NCI-H128 (cell line): ENCODE measurements at regions not wholly inside any gene's neighbourhood (a gene's known extent, or its start where the extent isn't known, plus 50 kb on each side); places are given as distances from the start of the nearest gene placed in this dataset.
"Not testable (repeated sequence)": the region's sequence is repeated elsewhere in the genome, so short reads cannot be mapped to it uniquely, and the experiment has no call there.

Experiments used
- DNase-seq: peaks from one replicate; lab custom pipeline; 2025; ENCODE audit not compliant: unreplicated experiment; lab: John Stamatoyannopoulos, UW

DNA sequence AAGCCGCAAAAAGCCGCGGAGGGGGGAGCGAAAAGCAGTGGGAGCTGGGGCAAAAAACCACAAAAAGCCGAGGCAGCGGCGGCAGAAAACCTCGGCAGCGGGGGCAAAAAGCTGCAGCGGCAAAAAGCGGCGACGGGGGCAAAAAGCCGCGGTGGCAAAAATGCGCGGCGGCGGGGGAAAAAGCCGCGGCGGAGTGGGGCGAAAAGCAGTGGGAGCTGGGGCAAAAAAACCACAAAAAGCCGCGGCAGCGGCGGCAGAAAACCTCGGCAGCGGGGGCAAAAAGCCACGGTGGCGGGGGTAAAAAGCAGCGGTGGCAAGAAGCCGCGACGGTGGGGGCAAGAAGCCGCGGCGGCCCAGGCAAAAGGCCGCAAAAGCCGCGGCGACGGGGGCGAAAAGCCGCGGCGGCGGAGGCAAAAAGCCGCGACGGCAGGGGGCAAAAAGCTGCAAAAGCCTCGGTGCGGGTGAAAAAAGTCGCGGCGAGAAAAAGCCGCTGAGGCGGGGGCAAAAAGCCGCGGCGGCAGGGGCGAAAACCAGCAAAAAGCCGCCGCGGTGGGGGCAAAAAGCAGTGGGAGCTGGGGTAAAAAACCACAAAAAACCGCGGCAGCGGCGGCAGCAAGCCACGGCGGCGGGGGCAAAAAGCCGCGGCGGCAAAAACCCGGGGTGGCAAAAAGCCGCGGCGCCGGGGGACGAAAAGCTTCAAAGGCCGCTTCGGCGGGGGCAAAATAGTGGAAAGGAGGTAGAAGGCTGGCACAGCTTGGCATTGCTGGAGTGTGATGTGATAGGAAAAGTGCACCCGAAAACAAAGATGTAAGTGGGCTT is 135.9 kb downstream of the ZNF92 start:
- DNase-seq = no peak

DNA sequence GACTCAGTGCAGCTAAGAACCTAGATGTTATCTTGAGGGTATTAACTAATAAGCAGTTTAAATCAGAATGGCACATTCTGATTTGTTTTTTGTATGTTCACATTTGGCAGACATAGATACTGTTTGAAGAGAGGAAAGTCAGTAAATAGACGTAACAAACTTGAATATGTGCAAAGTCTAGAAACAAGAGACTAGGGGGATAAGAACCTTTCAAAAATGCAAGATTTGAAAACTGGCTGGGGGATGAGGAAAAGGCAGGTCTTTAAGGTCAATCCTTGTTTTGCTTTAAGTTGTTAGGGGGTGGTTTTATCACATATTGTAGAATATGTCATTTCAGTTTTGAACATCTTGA is 136.5 kb downstream of the ZNF92 start:
- DNase-seq = not testable (repeated sequence)

DNA sequence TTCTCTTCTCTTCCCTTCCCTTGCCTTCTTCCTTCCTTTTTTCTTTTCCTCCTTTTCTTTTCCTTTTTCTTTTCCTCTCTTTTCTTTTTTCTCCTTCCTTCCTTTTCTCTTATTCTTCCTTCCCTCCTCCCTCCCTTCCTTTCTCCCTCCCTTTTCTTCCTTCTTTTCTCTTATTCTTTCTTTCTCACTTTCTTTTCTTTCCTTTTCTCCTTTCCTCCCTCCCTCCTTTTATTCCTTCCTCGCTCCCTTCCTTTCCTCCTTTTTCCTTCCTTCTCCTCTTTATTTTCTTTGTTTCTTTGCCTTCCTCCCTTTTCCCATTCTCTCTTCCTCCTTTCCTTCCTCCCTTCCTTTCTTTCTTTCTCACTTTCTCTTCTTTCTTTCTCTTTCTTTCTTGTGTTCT is 146.1 kb downstream of the ZNF92 start:
- DNase-seq = not testable (repeated sequence)

- DNase-seq = not testable (repeated sequence)
Measured at GRCh38 chr7:65545465-65546161, 172.0 kb downstream of the ZNF92 start.

DNA sequence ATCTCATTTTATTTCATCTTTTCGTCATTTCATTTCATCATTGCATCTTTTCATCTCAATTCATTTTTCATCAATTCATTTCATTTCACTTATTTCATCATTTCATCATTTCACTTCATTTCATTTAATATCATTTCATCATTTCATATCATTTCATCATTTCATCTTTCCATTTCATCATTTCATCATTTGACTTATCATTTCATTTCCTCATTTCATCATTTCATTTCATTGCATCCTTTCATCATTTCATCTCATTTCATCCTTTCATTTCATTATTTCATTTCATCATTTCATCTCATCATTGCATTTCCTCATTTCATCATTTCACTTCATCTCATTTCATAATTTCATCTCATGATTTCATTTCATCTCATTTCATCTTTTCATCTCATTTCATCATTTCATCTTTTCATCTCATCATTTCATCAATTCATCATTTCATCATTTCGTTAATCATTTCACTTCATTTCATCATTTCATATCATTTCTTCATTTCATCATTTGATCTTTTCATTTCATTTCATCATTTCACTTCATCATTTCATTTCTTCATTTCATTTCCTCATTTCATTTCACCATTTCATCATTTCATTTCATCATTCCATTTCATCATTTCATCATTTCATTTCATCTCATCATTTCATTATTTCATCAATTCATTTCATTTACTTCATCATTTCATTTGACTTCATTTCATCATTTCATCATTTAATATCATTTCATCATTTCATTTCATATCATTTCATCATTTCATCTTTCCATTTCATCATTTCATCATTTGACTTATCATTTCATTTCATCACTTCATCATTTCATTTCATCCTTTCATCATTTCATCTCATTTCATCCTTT is 176.2 kb downstream of the ZNF92 start:
- DNase-seq = not testable (repeated sequence)

- not testable (repeated sequence) for DNase-seq
Measured at GRCh38 chr7:65550444-65550809, 176.8 kb downstream of the ZNF92 start.

- DNase-seq = not testable (repeated sequence)
Measured at GRCh38 chr7:65551042-65551441, 177.4 kb downstream of the ZNF92 start.

DNA sequence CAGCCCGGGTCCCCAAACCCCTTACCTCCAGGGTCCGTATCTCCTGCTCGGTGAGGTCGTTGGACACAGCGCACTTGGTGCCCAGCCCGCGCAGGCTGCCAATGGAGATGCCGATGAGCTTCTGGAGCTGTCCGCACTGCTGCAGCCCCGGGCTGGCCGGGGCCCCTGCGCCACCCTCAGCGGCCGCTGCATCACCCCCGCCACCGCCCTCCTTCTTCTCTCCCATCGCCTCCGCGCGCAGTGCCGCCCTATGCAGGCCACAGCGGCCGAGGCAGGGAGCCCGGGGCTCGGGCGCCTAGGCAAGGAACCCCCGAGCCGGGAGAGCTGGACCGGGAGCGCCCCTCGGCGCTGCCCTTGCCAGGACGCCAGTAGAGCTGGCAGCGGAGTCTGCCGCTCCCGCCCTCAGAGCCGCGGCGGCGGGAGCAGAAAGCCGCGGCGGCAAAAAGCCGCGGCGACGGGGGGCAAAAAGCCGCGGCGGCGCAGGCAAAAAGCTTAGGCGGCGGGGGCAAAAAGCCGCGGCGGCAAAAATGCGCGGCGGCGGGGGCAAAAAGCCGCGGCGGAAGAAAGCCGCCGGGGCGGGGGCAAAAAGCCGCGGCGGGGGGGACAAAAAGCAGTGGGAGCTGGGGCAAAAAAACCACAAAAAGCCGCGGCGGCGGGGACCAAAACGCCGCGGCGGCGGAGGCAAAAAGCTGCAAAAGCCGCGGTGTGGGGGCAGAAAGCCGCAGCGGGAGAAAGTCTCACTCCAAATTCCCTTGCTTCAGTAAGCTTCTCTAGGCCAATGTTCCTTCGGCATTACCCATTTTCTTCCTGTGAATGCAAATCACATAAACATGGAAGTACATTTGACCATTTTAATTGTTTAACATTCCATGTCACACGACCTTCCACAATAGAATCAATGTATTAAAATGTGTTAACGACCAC is 181.2 kb downstream of the ZNF92 start:
- not testable (repeated sequence) for DNase-seq

- DNase-seq = not testable (repeated sequence)
Measured at GRCh38 chr7:65558584-65558983, 184.9 kb downstream of the ZNF92 start.

GRCh38 chr7:65561786-65562372 is 188.2 kb downstream of the ZNF92 start:
- not testable (repeated sequence) for DNase-seq

- not testable (repeated sequence) for DNase-seq
Measured at GRCh38 chr7:65562522-65562921, 188.9 kb downstream of the ZNF92 start.

DNA sequence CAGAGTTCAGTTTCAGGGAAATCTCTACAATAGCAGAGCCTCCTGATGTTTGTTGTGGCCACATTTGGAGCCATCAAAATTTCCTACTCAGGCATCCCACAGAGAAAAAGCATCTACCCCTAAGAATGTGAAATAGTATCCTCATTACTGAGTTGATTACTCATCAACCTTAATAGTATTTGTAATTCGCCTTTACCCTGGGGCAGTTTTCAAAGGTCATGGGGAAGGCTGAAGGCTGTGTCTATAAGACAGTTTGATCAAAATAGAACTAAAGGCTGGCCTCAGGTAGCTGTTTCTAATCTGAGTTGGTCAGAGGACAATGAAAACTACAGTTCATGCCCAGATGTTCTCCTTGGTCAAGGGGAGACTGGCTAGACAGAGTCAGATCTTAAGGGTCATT is 189.7 kb downstream of the ZNF92 start:
- not testable (repeated sequence) for DNase-seq

DNA sequence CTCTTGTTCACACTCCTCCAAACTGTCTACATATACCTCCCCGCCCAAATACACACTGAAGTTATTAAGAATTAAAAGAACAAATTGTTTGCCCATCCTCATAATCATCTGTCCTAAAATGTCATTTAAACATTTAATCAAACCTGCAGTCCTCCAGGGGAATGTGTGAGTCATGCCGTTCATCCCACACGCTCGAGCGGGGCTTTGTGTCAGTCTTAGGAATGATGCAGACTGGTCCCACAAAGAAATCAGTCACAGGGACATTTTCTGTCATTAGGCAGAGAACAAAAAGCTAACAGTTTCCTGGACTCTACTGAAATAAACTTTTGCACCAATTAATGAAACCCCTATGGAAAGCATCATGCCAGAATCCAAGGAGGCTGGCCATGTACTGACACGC is 194.6 kb downstream of the ZNF92 start:
- DNase-seq = not testable (repeated sequence)

GRCh38 chr7:65570990-65571389 is 197.3 kb downstream of the ZNF92 start:
- DNase-seq = not testable (repeated sequence)

DNA sequence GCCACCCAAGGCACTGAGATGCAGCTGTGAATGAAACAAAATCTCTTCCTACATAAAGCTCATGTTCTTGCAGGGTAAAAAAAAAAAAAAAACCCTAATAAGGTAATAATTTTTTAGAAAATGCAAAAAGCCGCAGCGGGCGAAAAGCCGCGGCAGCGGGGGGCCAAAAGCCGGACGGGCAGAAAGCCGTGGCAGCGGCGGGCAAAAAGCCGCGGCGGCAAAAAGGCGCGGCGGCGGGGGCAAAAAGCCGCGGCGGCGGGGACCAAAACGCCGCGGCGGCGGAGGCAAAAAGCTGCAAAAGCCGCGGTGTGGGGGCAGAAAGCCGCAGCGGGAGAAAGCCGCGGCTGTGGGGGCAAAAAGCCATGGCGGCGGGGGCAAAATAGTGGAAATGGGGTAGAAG is 198.9 kb downstream of the ZNF92 start:
- DNase-seq = not testable (repeated sequence)

DNA sequence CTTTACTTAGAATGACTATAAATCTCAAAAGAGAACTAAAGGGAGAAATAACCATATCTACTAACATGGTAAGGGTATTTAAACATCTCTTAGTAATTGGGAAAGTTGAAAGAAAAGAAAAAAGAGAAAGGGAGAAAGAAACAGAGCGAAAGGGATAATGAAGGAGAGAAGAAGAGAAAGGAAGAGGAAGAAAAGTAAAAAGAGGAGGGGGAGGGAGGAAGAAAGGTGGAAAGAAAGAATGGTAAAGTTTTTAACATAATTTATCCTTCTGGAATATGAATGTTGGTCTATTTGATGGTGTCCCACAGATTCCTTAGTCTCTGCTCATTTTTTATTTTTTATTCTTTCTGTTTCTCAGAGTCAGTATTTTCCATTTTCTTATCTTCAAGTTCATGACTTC is 202.7 kb downstream of the ZNF92 start:
- not testable (repeated sequence) for DNase-seq

- DNase-seq = not testable (repeated sequence)
Measured at GRCh38 chr7:65582518-65583119, 209.0 kb downstream of the ZNF92 start.

DNA sequence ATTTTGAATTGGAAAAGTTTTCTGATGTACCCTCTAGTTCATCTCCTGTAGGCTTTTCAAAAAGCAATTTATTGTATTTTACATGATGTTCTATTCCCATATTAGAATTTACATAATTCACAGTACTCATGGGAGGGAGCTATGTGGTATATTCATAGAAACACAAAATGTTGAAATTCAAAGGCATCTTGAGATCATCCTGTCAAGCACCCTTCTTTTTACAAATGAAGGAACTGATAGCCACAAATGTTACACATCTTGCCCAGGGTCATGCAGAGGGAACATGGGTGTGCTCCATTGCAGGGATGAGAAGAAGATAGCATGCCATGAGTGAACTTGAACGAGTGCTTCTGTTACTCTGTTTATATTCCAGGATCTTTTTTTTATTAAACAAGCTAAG is 228.8 kb downstream of the ZNF92 start:
- DNase-seq = not testable (repeated sequence)

- no peak for DNase-seq
Measured at GRCh38 chr7:65609131-65609530, 235.5 kb downstream of the ZNF92 start.
